Psoas muscle (tissue), 7 donors: ENCODE measurements at regions not wholly inside any gene's neighbourhood (a gene's known extent, or its start where the extent isn't known, plus 50 kb on each side); places are given as distances from the start of the nearest gene placed in this dataset.

ENCODE experiments used
- ATAC-seq, 4 donors: fragments of 200-7000 bp; cut with Tn5 transposase; one replicate each; pipeline ENCODE4 v1.9.1; 2020; ENCODE audit warnings: moderate library complexity in 3 of 4, mild to moderate bottlenecking in 2 of 4
- DNase-seq, 2 donors: peaks; one replicate each; pipeline ENCODE4 v3.0.0-alpha.2; 2020
- H3K27ac ChIP-seq: fragments of 200-600 bp; one replicate; pipeline ENCODE4 v1.8.0; 2022
- H3K27me3 ChIP-seq, 3 donors: fragments of 200-600 bp in 1 of 3; one replicate each; pipeline versions ENCODE4 v1.6.1 to v1.8.0; 2013 to 2022; ENCODE audit warnings: low read length in 2 of 3, mild to moderate bottlenecking in 2 of 3, moderate library complexity in 1 of 3; ENCODE audit not compliant: insufficient read depth in 3 of 3
- H3K36me3 ChIP-seq, 2 donors: fragments of 200-600 bp in 1 of 2; one replicate each; pipeline versions ENCODE4 v1.6.1 to v1.8.0; 2013 to 2022; ENCODE audit warnings: low read depth in 1 of 2, mild to moderate bottlenecking in 1 of 2, moderate library complexity in 1 of 2; ENCODE audit not compliant: insufficient read depth in 1 of 2
- H3K4me1 ChIP-seq: fragments of 200-600 bp; one replicate; pipeline ENCODE4 v1.8.0; 2022
- H3K4me3 ChIP-seq: fragments of 200-600 bp; one replicate; pipeline ENCODE4 v1.8.0; 2022; ENCODE audit warnings: mild to moderate bottlenecking
- H3K9me3 ChIP-seq: fragments of 200-600 bp; one replicate; pipeline ENCODE4 v1.8.0; 2022
- CTCF ChIP-seq: fragments of 200-600 bp; IDR thresholded peaks from one replicate; pipeline ENCODE4 v1.8.0; 2022; ENCODE audit warnings: antibody characterized with exemption
- WGBS, 3 donors: extraction: QIAGEN DNeasy Blood & Tissue Kit; methylation state at CpG; one replicate each; pipeline versions ENCODE4 v1.1.6 to v1.1.7; 2013; 5-methylcytosine and 5-hydroxymethylcytosine counted together
- intact Hi-C, 2 donors: fragments of 100-400 bp; cut with DNase I; formaldehyde crosslinking; loops; one replicate each; pipeline versions ENCODE4 v1.11.0 to v1.14.2; 2022
- donor health status: healthy with polysubstance abuse.
- donor health status: DM: no; HTN: no; CAD: no; lungs with moderate emphysema.
- donor health status: Bipolar disorder and iron deficiency.
- donor health status: healthy.
- donor health status: DM: yes; HTN: yes; CAD: no.
- donor health status: DM: no; HTN: no; CAD: no.
- donor health status: DM: yes; HTN: yes; CAD: no.

- Histone ChIP-seq H3K4me3 (no peak overlapping the region), H3K36me3 (no peaks in the 10 kb centered on the region), H3K9me3 (no peaks in the 10 kb centered on the region), H3K4me1 (no peaks in the 10 kb centered on the region), H3K27me3 (no peaks in the 10 kb centered on the region), H3K27ac (no peak overlapping the region)
- intact Hi-C loops = no loop called here
- WGBS, 3 donors = 38 to 50% (median 46%) methylated on average over 1 of the region's 1 CpG
- ATAC-seq = no peak
- DNase-seq = no peak
- TF ChIP-seq CTCF = no peak
These were observed 132.9 kb upstream of the PTCHD1 start for GRCh38 chrX:23201706-23202105.

GRCh38 chrX:23202326-23202725 is 132.3 kb upstream of the PTCHD1 start:
- Histone ChIP-seq H3K4me1 (no peaks in the 10 kb centered on the region), H3K36me3 (no peaks in the 10 kb centered on the region), H3K27ac (no peak overlapping the region), H3K4me3 (no peak overlapping the region), H3K9me3 (no peaks in the 10 kb centered on the region), H3K27me3 (no peaks in the 10 kb centered on the region)
- 21 to 44% (median 30%) methylated on average over 4 of the region's 4 CpGs for WGBS, 3 donors
- no peak for ATAC-seq
- no peak for DNase-seq
- no peak for TF ChIP-seq CTCF
- intact Hi-C loops = no loop called here

DNA sequence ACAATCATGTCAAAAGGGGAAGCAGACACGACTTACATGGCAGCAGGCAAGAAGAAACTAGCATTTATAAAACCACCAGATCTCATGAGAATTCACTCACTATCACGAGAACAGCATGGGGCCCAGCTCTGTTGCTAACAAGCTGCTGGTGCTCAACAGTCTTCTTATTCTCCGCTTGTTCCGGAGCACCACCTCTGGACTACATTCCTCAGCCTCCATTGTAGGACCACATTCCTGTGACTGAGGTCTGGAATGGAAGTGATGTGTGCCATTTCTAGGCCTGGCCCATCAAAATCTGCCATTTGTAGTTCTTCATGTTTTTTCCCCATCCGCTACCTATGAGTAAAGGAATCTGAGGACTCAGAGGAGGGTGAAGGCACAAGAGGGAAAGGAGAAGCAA is 111.5 kb upstream of the PTCHD1 start:
- no peak overlapping the region for H3K27ac ChIP-seq
- no peaks in the 10 kb centered on the region for H3K9me3 ChIP-seq
- 78 to 98% (median 90%) methylated on average over 5 of the region's 5 CpGs for WGBS, 3 donors
- no peak overlapping the region for H3K4me3 ChIP-seq
- H3K4me1 ChIP-seq = no peaks in the 10 kb centered on the region
- no peak for ATAC-seq
- DNase-seq = no peak
- intact Hi-C loops = no loop called here
- no peak for TF ChIP-seq CTCF
- H3K36me3 ChIP-seq = no peaks in the 10 kb centered on the region
- H3K27me3 ChIP-seq = no peaks in the 10 kb centered on the region

DNA sequence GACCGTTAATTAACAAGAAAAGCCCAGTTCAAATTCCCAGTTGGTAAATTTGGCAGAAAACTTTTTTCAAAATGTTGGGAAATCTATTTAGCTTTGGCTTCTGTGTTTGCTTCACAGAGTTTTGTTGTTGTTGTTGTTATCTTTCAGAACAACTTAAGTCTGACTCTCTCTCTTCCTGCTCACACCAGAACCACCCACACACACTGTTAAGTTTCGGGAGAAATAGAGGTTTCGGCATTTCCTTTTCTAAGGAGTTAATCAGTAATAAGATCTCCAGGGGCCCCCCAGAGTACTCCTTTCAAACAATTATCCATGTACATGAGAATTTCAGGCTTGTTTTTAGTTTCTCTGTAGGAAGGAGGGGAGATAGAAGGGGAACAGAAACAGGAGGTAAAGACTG is 106.2 kb upstream of the PTCHD1 start:
- DNase-seq (no peak), ATAC-seq (no peak)
- Histone ChIP-seq H3K27ac (no peak overlapping the region), H3K9me3 (no peaks in the 10 kb centered on the region), H3K4me1 (no peaks in the 10 kb centered on the region), H3K4me3 (no peak overlapping the region), H3K27me3 (peaks cover 0 to 6% (median 0%) of the 10 kb centered on the region in 3 donors), H3K36me3 (no peaks in the 10 kb centered on the region)
- TF ChIP-seq CTCF = no peak
- 8 to 39% (median 38%) methylated on average over 3 of the region's 3 CpGs for WGBS, 3 donors
- intact Hi-C loops = no loop called here

- peak in 1 of 4 donors; percentile 21 for ATAC-seq
- H3K9me3 ChIP-seq = no peaks in the 10 kb centered on the region
- no peaks in the 10 kb centered on the region for H3K36me3 ChIP-seq
- intact Hi-C loops = no loop called here
- no peak for DNase-seq
- no peaks in the 10 kb centered on the region for H3K4me1 ChIP-seq
- TF ChIP-seq CTCF = no peak
- no peak overlapping the region for H3K4me3 ChIP-seq
- peaks cover 0 to 6% (median 0%) of the 10 kb centered on the region in 3 donors for H3K27me3 ChIP-seq
- no peak overlapping the region for H3K27ac ChIP-seq
- 13 to 31% (median 28%) methylated on average over 5 of the region's 5 CpGs for WGBS, 3 donors
These were observed 105.7 kb upstream of the PTCHD1 start for GRCh38 chrX:23228950-23229448.
